ENCODE measurements at regions not wholly inside any gene's neighbourhood (a gene's known extent, or its start where the extent isn't known, plus 50 kb on each side); places are given as distances from the start of the nearest gene placed in this dataset.

DNA sequence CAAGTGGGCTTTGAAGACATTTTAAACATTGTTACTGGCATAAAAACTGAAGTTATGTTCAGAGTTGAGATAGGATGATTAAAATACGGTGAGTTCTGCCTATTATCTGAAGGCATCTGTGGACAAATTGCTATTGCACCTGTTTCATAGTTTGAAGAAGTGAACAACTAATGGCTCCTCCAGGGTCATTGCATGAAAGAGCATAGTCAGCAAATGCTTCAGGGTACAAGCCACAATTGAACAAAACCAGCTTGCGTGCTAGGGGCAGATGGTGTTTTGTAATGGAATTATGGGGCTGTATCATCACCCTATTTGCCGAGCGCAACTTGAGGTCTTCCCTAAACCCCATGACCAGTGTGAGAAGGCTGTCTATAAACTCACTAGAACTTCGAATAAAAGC, 369.1 kb downstream of the MTRR start:
- peaks cover 3% of the 10 kb centered on the region for H3K9me3 Mint-ChIP-seq
- H3K36me3 Mint-ChIP-seq, result no peaks in the 10 kb centered on the region
- DNase-seq (ENCODE audit: low spot score in 2 of 2, unreplicated experiment in 2 of 2), result no peak
- H3K27ac Mint-ChIP-seq, result no peak overlapping the region
- TF ChIP-seq, protein P1, sequence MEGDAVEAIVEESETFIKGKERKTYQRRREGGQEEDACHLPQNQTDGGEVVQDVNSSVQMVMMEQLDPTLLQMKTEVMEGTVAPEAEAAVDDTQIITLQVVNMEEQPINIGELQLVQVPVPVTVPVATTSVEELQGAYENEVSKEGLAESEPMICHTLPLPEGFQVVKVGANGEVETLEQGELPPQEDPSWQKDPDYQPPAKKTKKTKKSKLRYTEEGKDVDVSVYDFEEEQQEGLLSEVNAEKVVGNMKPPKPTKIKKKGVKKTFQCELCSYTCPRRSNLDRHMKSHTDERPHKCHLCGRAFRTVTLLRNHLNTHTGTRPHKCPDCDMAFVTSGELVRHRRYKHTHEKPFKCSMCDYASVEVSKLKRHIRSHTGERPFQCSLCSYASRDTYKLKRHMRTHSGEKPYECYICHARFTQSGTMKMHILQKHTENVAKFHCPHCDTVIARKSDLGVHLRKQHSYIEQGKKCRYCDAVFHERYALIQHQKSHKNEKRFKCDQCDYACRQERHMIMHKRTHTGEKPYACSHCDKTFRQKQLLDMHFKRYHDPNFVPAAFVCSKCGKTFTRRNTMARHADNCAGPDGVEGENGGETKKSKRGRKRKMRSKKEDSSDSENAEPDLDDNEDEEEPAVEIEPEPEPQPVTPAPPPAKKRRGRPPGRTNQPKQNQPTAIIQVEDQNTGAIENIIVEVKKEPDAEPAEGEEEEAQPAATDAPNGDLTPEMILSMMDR (IDR thresholded peaks at IDR 0.05; ENCODE audit: unreplicated experiment), result no peak
- no peak overlapping the region for H3K4me3 Mint-ChIP-seq
- H3K4me1 Mint-ChIP-seq, result no peaks in the 10 kb centered on the region
- peaks cover 22% of the 10 kb centered on the region for H3K27me3 Mint-ChIP-seq (ENCODE audit: low read depth)

DNA sequence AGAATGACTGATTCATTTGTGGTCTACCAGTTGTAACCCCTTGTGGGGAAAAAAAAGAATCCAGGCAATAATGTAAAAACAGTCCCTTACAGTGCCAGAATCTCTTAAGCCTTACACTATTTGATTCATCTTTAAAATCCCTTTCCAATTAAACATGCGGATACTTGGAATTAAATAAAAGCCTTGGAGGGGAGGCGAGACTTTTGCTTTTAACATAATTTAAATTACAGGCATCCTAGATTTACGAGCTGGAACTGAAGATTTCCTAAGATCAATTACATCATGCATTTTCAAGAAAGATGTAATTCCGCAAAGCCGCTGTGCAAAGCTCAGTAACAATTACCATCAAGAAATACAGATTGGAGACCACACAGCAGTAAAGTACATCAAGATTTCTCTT, 370.2 kb downstream of the MTRR start:
- Mint-ChIP-seq H3K27ac (no peak overlapping the region), H3K9me3 (peaks cover 3% of the 10 kb centered on the region), H3K4me1 (no peaks in the 10 kb centered on the region), H3K4me3 (no peak overlapping the region), H3K36me3 (no peaks in the 10 kb centered on the region), H3K27me3 (ENCODE audit: low read depth) (peaks cover 24% of the 10 kb centered on the region)
- DNase-seq (ENCODE audit: low spot score in 2 of 2, unreplicated experiment in 2 of 2), result no peak
- TF ChIP-seq, protein P1 (IDR thresholded peaks at IDR 0.05; ENCODE audit: unreplicated experiment), result no peak

DNA sequence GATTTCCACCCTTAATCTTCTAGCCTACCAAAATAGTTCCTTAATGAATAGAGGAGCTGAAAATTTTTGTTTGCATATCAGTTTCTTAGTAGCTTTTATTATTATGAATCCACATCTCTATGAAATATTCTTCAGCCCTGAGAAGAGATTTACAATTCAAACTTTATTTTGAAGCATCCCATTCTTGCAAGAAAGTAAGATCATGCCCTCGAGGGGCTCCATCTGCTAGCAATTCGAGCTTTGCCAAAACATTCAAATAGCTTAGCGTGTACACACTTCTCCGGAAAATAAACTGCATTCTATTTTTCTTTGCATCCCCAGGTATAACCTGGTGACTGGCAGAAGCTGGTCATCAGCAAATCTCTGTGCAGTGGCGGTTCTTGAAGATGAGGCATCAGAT, 370.7 kb downstream of the MTRR start:
- TF ChIP-seq, protein P1 (IDR thresholded peaks at IDR 0.05; ENCODE audit: unreplicated experiment), result no peak
- DNase-seq (ENCODE audit: low spot score in 2 of 2, unreplicated experiment in 2 of 2), result no peak
- Mint-ChIP-seq H3K27me3 (ENCODE audit: low read depth) (peaks cover 26% of the 10 kb centered on the region), H3K9me3 (peaks cover 3% of the 10 kb centered on the region), H3K27ac (no peak overlapping the region), H3K4me1 (no peaks in the 10 kb centered on the region), H3K4me3 (no peak overlapping the region), H3K36me3 (no peaks in the 10 kb centered on the region)

DNA sequence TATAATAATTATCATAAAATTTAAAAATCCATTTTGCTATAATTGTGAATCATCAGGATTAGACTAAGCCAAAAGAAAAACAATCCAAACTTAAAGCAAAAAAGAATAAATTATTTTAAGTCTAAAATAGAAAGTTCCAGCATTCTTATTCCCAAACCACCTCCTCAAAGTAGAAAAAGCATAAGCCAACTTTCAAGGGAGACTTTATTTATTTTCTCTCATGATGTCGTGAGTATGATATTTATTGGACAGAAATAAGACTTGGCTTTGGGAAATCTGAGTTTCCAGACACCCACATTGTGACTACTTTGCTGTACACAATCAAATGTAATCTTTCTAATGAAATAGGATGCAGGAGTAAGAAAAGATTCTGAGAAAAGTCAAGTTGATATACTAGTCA, 372.1 kb downstream of the MTRR start:
- Mint-ChIP-seq H3K4me1 (no peaks in the 10 kb centered on the region), H3K27me3 (ENCODE audit: low read depth) (peaks cover 26% of the 10 kb centered on the region), H3K9me3 (peaks cover 3% of the 10 kb centered on the region), H3K4me3 (no peak overlapping the region), H3K27ac (no peak overlapping the region), H3K36me3 (no peaks in the 10 kb centered on the region)
- DNase-seq (ENCODE audit: low spot score in 2 of 2, unreplicated experiment in 2 of 2), result no peak
- TF ChIP-seq, protein P1 (IDR thresholded peaks at IDR 0.05; ENCODE audit: unreplicated experiment), result no peak

DNA sequence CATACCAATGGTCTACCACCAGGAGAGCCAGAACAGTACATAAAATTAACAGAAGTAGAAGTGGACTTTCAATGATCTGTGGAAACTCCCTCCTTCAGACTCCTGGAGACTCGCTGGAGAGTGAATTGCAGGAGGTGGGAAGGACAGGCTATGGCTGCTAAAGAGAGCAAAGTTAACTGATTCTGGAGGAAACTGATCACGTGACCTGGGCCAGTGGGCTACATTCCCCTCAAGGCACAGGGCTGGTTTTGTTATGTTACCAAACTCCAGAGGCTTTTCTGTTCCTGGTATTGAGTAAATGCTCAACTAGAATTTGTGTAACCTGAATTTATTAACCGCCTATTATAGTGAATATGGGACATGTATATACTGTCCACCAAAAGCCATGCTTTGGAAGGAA, 372.6 kb downstream of the MTRR start:
- Mint-ChIP-seq H3K4me1 (no peaks in the 10 kb centered on the region), H3K36me3 (no peaks in the 10 kb centered on the region), H3K27ac (no peak overlapping the region), H3K4me3 (no peak overlapping the region), H3K9me3 (no peaks in the 10 kb centered on the region), H3K27me3 (ENCODE audit: low read depth) (peaks cover 26% of the 10 kb centered on the region)
- no peak for DNase-seq (ENCODE audit: low spot score in 2 of 2, unreplicated experiment in 2 of 2)
- TF ChIP-seq, protein P1 (IDR thresholded peaks at IDR 0.05; ENCODE audit: unreplicated experiment), result no peak
